Vagina (tissue), 2 donors: ENCODE measurements at regions not wholly inside any gene's neighbourhood (a gene's known extent, or its start where the extent isn't known, plus 50 kb on each side); places are given as distances from the start of the nearest gene placed in this dataset.

ENCODE experiments used
- CTCF ChIP-seq, 3 experiments: fragments of 450-650 bp in 2 of 3; fragments of 200-600 bp in 1 of 3; sonication (generic) in 1 of 3; IDR thresholded peaks; one replicate each; pipeline ENCODE4 v1.5.1; 2017 to 2019; ENCODE audit warnings: antibody characterized with exemption in 3 of 3, mild to moderate bottlenecking in 2 of 3, moderate library complexity in 2 of 3
- POLR2AphosphoS5 ChIP-seq, 2 donors: sonication (generic); formaldehyde crosslinking; IDR thresholded peaks; one replicate each; pipeline ENCODE4 v1.9.0; 2017; ENCODE audit warnings: antibody characterized with exemption in 2 of 2, mild to moderate bottlenecking in 2 of 2, low read depth in 1 of 2; ENCODE audit not compliant: insufficient read depth in 1 of 2

DNA sequence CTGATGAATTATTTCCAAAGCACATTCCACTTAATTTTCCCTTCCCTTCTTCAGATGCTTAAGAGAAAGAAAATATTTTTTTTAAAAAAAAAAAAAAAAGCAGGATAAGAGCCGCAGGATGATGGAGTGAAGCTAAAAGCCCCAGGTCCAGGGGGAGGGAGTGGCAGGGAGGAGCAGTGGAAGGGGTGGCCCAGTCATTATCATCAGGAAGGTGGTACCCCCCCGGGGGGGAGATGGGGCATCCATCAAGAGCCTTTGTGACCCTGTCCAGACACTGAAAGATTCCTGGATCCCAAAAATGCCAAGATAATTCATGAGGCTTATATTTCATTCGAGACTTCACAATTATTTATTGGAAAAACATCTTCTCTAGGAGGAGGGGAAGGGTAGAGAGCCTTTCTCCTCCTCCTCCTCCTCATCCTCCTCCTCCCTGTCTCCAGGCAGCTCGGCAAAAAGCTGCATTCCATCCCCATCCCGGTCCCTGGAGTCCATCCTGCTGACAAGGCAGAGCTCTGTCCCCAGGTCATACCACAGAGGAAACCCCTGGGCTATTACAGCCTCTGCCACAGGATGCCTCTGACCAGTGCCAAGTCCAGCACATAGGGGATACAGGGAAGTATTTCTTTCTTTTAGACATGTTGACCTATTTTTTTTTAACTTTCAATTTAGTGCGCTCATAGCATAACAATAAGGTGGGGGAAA, 125.3 kb downstream of the TWIST2 start:
- TF ChIP-seq POLR2AphosphoS5 (IDR thresholded peaks at IDR 0.05; ENCODE audit: insufficient read depth in 1 of 2, low read depth in 1 of 2), result no peak
- TF ChIP-seq CTCF (IDR thresholded peaks at IDR 0.05), result no peak
